ENCODE measurements at regions not wholly inside any gene's neighbourhood (a gene's known extent, or its start where the extent isn't known, plus 50 kb on each side); places are given as distances from the start of the nearest gene placed in this dataset.

GRCh38 chr14:98705871-98706300 is 566.1 kb downstream of the BCL11B start:
- no peak for TF ChIP-seq ZNF623 (tag by site-specific recombination; IDR thresholded peaks at IDR 0.05)
- no peak for TF ChIP-seq CTCF (tag by site-specific recombination; IDR thresholded peaks at IDR 0.05)
- TF ChIP-seq ZFP69B (tag by site-specific recombination; IDR thresholded peaks at IDR 0.05): no peak
- TF ChIP-seq SCRT2 (tag by site-specific recombination; IDR thresholded peaks at IDR 0.05): no peak
- no peak for TF ChIP-seq ZBTB1 (tag by site-specific recombination; IDR thresholded peaks at IDR 0.05)
- TF ChIP-seq ZNF138 (tag by site-specific recombination; IDR thresholded peaks at IDR 0.05; ENCODE audit: borderline replicate concordance): no peak
- TF ChIP-seq, protein P1, sequence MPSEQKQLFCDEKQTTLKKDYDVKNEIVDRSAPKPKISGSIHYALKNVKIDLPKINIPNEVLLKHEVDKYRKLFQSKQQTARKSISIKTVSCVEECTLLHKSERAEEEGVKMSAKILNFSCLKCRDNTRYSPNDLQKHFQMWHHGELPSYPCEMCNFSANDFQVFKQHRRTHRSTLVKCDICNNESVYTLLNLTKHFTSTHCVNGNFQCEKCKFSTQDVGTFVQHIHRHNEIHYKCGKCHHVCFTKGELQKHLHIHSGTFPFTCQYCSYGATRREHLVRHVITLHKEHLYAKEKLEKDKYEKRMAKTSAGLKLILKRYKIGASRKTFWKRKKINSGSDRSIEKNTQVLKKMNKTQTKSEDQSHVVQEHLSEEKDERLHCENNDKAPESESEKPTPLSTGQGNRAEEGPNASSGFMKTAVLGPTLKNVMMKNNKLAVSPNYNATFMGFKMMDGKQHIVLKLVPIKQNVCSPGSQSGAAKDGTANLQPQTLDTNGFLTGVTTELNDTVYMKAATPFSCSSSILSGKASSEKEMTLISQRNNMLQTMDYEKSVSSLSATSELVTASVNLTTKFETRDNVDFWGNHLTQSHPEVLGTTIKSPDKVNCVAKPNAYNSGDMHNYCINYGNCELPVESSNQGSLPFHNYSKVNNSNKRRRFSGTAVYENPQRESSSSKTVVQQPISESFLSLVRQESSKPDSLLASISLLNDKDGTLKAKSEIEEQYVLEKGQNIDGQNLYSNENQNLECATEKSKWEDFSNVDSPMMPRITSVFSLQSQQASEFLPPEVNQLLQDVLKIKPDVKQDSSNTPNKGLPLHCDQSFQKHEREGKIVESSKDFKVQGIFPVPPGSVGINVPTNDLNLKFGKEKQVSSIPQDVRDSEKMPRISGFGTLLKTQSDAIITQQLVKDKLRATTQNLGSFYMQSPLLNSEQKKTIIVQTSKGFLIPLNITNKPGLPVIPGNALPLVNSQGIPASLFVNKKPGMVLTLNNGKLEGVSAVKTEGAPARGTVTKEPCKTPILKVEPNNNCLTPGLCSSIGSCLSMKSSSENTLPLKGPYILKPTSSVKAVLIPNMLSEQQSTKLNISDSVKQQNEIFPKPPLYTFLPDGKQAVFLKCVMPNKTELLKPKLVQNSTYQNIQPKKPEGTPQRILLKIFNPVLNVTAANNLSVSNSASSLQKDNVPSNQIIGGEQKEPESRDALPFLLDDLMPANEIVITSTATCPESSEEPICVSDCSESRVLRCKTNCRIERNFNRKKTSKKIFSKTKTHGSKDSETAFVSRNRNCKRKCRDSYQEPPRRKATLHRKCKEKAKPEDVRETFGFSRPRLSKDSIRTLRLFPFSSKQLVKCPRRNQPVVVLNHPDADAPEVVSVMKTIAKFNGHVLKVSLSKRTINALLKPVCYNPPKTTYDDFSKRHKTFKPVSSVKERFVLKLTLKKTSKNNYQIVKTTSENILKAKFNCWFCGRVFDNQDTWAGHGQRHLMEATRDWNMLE (tag by site-specific recombination; conservative IDR thresholded peaks at IDR 0.05; ENCODE audit: low read depth): no peak
- TF ChIP-seq ZNF777 (tag by site-specific recombination; IDR thresholded peaks at IDR 0.05; ENCODE audit: borderline replicate concordance): no peak
- TF ChIP-seq, protein P2, sequence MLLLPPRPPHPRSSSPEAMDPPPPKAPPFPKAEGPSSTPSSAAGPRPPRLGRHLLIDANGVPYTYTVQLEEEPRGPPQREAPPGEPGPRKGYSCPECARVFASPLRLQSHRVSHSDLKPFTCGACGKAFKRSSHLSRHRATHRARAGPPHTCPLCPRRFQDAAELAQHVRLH (tag by site-specific recombination; IDR thresholded peaks at IDR 0.05): no peak
- TF ChIP-seq MZF1 (tag by site-specific recombination; IDR thresholded peaks at IDR 0.05; ENCODE audit: borderline replicate concordance): no peak
- no peak for TF ChIP-seq ZBTB20 (tag by site-specific recombination; IDR thresholded peaks at IDR 0.05)
